Omental fat pad (tissue), 3 donors: ENCODE measurements at regions not wholly inside any gene's neighbourhood (a gene's known extent, or its start where the extent isn't known, plus 50 kb on each side); places are given as distances from the start of the nearest gene placed in this dataset.
A peak's percentile ranks its signal among the peaks of the same experiment; 100 is the strongest.

ENCODE experiments used
- ATAC-seq: fragments of 150-250 bp; one replicate; pipeline ENCODE4 v1.9.1; 2016; ENCODE audit warnings: mild to moderate bottlenecking, moderate library complexity; ENCODE audit not compliant: low FRiP score
- DNase-seq: peaks from one replicate; pipeline ENCODE4 v3.0.0-alpha.2; 2019; ENCODE audit warnings: low spot score
- TF ChIP-seq, protein P1 (sequence below), 3 donors: fragments of 450-650 bp; IDR thresholded peaks; one replicate each; pipeline ENCODE4 v1.5.1; 2016 to 2017; ENCODE audit warnings: antibody characterized with exemption in 3 of 3, mild to moderate bottlenecking in 3 of 3, moderate library complexity in 2 of 3

DNA sequence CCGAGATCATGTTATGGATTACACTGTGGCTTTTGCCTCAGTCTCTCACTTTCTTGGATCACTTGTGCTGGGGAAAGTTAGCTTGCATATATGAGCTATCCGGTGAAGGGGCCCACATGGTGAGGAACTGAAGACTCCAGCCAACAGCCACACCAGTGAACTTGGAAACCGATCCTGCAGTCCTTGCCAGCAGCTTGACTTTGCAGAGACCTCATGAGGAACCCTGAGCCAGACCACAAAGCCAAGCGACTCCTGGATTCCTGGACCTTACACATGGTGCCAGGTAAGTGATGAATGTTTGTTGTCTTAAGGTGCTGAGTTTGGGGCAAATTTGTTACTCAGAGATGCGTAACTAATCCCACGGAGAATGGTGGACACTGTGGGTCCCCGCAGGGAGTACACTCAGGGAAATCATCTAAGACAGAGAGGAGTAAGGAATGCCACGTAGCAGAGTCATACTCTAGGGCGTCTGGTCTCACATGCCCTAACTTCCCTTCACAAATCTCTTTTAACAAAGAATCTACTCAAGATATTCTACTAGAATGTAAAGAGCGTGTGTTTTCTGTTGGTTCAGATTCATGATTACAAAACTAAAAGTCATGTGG, 76.5 kb upstream of the PJA2 start:
- DNase-seq (no peak), ATAC-seq (no peak)
- TF ChIP-seq, protein P1, sequence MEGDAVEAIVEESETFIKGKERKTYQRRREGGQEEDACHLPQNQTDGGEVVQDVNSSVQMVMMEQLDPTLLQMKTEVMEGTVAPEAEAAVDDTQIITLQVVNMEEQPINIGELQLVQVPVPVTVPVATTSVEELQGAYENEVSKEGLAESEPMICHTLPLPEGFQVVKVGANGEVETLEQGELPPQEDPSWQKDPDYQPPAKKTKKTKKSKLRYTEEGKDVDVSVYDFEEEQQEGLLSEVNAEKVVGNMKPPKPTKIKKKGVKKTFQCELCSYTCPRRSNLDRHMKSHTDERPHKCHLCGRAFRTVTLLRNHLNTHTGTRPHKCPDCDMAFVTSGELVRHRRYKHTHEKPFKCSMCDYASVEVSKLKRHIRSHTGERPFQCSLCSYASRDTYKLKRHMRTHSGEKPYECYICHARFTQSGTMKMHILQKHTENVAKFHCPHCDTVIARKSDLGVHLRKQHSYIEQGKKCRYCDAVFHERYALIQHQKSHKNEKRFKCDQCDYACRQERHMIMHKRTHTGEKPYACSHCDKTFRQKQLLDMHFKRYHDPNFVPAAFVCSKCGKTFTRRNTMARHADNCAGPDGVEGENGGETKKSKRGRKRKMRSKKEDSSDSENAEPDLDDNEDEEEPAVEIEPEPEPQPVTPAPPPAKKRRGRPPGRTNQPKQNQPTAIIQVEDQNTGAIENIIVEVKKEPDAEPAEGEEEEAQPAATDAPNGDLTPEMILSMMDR (IDR thresholded peaks at IDR 0.05) = no peak

DNA sequence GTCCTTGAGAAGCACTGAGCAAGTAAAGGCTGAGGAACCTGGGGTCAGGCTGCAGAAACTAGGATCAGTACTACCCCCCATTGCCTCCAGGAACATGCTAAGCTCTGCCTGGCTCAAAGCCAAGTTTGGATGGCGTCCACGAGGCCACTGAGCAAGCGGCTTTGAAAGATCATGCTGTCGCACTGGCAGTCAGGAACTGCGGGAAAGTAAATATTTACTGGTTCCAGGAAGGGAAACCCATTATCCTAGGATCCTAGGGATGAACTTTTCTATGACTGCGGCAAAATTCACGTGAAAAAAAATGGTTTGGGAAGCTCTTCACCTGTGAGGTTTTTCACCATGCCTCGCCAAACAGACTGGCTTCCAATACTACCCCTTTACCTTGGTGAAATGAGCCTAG, 75.3 kb upstream of the PJA2 start:
- TF ChIP-seq, protein P1 (IDR thresholded peaks at IDR 0.05) = no peak
- ATAC-seq = no peak
- peak; percentile 56 for DNase-seq

DNA sequence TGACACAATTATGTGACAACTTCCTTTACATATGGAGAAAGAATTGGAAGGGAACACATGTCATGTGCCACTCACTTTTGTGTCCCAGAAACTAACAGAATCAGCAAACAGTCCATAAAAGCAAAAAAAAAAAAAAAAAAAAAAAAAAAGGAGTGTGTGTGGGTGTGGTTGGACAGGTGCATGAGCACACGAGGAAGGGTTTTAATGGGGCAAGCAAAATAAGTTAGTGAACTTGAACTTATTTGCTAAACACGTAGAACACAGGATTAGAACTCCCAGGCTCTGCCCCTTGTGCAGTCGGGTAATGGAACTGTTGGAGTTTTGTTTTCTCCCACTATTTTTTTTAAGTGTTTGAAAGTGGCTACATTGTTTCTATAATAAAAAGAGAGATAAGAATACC, 74.8 kb upstream of the PJA2 start:
- TF ChIP-seq, protein P1 (IDR thresholded peaks at IDR 0.05) = no peak
- ATAC-seq = no peak

DNA sequence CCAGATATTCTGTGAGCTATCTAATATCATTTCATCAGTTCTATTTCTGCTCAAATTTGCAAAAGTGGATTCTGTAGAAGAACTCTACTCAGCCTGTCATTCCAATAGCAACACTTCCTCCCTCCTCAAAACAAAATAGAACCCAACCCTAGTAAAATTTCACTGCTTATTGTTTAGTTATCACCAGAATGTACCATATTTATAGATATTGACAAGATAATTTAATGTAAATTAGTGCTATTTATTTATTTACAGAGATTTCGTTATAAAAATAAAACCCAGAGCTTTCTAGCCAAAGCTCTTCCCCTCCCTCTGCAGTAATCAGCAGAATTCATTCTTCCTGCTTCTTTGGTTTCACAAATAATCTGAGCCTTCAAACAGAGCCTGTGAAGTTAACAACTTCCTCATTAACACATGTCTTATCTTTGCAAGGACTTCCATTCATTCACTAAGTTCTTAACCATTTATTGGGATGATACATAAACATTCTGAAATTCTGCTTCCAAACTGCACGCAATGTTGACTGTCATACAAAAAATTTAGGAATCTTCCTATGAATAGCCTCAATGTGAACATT, 73.7 kb upstream of the PJA2 start:
- TF ChIP-seq, protein P1 (IDR thresholded peaks at IDR 0.05) = no peak
- ATAC-seq (no peak), DNase-seq (no peak)

More for the DNA sequence above, 74.8 kb upstream of the PJA2 start:
- no peak for DNase-seq

DNA sequence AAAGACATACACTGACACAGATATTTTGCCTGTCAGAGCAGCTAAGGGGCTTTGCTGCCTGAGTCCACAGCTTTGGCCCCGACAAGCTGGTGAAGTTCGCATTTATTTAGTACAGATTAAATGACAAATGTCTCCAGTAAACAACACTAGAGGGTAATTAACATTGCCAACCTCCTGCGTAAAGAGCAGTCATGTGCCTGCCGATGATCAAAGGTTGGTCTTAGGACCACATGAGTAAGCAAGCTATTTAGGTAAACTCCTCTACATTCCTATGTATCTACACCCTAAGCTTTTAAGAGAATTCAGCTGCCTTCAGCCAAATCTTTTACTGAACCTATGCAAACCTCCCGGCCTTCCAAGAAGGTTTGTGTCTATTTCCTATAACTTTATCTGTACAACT, 73.0 kb upstream of the PJA2 start:
- ATAC-seq = peak; percentile 82
- TF ChIP-seq, protein P1 (IDR thresholded peaks at IDR 0.05) = no peak
- no peak for DNase-seq

DNA sequence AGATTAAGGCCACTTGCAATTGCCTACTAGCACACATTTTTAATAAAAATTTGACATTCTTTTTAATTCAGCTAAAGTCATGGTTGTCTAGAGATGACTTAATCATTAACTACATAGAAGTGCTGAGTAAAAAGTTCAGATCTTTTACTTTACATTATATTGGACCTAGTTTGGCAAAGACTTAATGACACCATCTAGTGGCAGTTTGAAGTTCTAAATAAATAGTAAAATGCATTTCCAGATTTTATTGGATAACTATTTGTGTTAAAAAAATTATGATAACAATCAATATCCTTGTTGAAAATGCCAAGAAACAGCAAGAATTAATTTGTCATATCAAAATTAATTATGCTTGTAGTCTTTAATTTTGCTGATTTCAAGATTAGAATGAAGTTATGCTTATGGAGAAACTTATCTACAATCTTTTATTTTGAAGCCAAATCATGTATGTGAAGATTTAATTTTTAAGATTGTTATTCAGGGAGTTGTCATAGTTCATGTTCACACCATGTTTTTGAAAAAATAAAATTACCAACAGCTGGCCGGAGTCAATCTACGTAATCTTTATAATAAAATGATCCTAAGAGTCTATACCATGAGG, 69.6 kb upstream of the PJA2 start:
- DNase-seq (no peak), ATAC-seq (no peak)
- TF ChIP-seq, protein P1 (IDR thresholded peaks at IDR 0.05) = no peak

DNA sequence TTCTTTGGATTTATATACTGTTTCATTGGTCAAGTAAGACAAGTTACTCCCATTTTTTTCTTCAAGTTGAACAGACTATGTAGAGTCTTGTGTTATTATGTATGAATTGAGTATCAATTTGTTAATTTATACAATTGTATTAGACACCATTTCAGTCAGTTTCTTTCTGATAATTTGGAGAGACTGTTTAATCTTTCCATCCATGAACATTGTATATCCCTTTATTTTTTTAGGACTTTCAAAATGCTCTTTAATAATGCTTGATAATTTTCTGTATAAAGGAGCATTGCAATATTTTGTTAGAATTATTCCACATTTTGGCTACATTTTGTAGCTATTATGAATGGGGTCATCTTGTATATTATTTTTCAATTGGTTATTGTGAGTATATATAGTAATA, 69.1 kb upstream of the PJA2 start:
- DNase-seq (no peak), ATAC-seq (no peak)
- TF ChIP-seq, protein P1 (IDR thresholded peaks at IDR 0.05) = no peak
